GM18868 (cell line): ENCODE measurements at regions not wholly inside any gene's neighbourhood (a gene's known extent, or its start where the extent isn't known, plus 50 kb on each side); places are given as distances from the start of the nearest gene placed in this dataset.

Experiments used
- ATAC-seq: cut with Tn5 transposase; IDR thresholded peaks from one replicate; pipeline ENCODE4 v1.9.1; 2021; ENCODE audit warnings: mild to moderate bottlenecking, moderate library complexity; ENCODE audit not compliant: unreplicated experiment

- no peak for ATAC-seq
Observed at GRCh38 chr15:85976102-85976501, 103.6 kb upstream of the AGBL1 start.

- no peak for ATAC-seq
Observed at GRCh38 chr15:85976986-85977385, 102.7 kb upstream of the AGBL1 start.

- no peak for ATAC-seq
Observed at GRCh38 chr15:85977586-85977985, 102.1 kb upstream of the AGBL1 start.

- ATAC-seq: no peak
Observed at GRCh38 chr15:85979929-85980328, 99.7 kb upstream of the AGBL1 start.

- ATAC-seq: no peak
Observed at GRCh38 chr15:85980946-85981345, 98.7 kb upstream of the AGBL1 start.

GRCh38 chr15:85984241-85984640 lies 95.4 kb upstream of the AGBL1 start:
- no peak for ATAC-seq

GRCh38 chr15:85986116-85986515 lies 93.6 kb upstream of the AGBL1 start:
- ATAC-seq: no peak

- ATAC-seq: no peak
Observed at GRCh38 chr15:85986741-85987140, 92.9 kb upstream of the AGBL1 start.

- no peak for ATAC-seq
Observed at GRCh38 chr15:85988741-85989140, 90.9 kb upstream of the AGBL1 start.

- no peak for ATAC-seq
Observed at GRCh38 chr15:85992224-85992623, 87.4 kb upstream of the AGBL1 start.

- ATAC-seq: no peak
Observed at GRCh38 chr15:85993116-85993515, 86.6 kb upstream of the AGBL1 start.

- no peak for ATAC-seq
Observed at GRCh38 chr15:85997618-85998017, 82.1 kb upstream of the AGBL1 start.

- no peak for ATAC-seq
Observed at GRCh38 chr15:85999658-86000057, 80.0 kb upstream of the AGBL1 start.

GRCh38 chr15:86001200-86001599 lies 78.5 kb upstream of the AGBL1 start:
- ATAC-seq: no peak

- no peak for ATAC-seq
Observed at GRCh38 chr15:86002444-86002843, 77.2 kb upstream of the AGBL1 start.

- ATAC-seq: no peak
Observed at GRCh38 chr15:86004061-86004460, 75.6 kb upstream of the AGBL1 start.

GRCh38 chr15:86006546-86006945 lies 73.1 kb upstream of the AGBL1 start:
- ATAC-seq: no peak

- ATAC-seq: no peak
Observed at GRCh38 chr15:86009727-86010126, 69.9 kb upstream of the AGBL1 start.

- no peak for ATAC-seq
Observed at GRCh38 chr15:86010398-86010797, 69.3 kb upstream of the AGBL1 start.

GRCh38 chr15:86010891-86011290 lies 68.8 kb upstream of the AGBL1 start:
- ATAC-seq: no peak

GRCh38 chr15:86014016-86014415 lies 65.7 kb upstream of the AGBL1 start:
- ATAC-seq: no peak

GRCh38 chr15:86016750-86017149 lies 62.9 kb upstream of the AGBL1 start:
- no peak for ATAC-seq

GRCh38 chr15:86018679-86019078 lies 61.0 kb upstream of the AGBL1 start:
- peak; percentile 51 for ATAC-seq
